Fibroblast of peridontal ligament (primary cell): ENCODE measurements at regions not wholly inside any gene's neighbourhood (a gene's known extent, or its start where the extent isn't known, plus 50 kb on each side); places are given as distances from the start of the nearest gene placed in this dataset.

ENCODE experiments used
- DNase-seq: peaks from one replicate; pipeline ENCODE4 v3.0.0-alpha.2; 2010; ENCODE audit errors: extremely low read depth

- no peak for DNase-seq
Measured at GRCh38 chr2:60158262-60158661, 395.2 kb downstream of the BCL11A start.

DNA sequence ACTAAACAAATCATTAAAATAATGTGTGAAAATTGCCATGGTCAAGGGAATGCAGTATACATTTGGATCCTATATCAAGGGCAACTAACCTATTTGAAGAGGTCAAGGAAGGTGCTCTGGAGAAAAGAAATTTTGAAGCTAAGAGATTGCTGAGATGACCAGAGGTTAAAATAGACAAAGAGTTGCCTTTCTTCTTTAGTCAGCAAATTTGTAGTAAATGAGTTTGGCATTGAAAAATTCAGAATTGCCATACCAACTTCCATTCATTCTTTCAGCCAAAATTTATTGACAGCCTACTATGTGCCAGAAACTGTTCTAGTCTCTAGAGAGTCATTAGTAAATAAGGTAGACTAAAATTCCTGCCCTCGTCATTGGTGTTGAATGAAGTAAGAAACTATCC is 396.2 kb downstream of the BCL11A start:
- no peak for DNase-seq

- no peak for DNase-seq
Measured at GRCh38 chr2:60154142-60154541, 399.3 kb downstream of the BCL11A start.

- DNase-seq: peak; percentile 5
Measured at GRCh38 chr2:60152226-60152833, 401.1 kb downstream of the BCL11A start.

DNA sequence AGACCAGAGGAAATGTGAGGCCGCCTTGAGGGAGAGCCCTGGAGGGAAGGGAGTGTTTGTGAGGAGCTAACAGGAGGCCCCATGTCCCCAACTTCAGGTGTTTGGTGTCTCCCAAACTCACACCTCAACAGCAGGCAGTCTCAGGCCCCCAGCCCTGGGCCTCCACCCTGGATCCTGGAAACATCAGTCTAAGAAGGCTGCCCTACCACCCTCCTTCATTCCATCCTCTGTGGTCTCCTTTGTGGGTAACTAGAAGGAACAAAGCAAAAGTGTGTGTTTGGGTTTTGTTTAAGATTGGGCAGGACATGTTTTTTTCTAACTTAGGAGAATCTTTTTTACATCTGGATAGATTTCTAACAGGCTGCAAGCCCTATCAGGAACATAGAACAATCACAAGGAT is 404.3 kb downstream of the BCL11A start:
- DNase-seq: no peak

- DNase-seq: no peak
Measured at GRCh38 chr2:60148716-60149115, 404.7 kb downstream of the BCL11A start.

- DNase-seq: no peak
Measured at GRCh38 chr2:60140185-60140584, 413.3 kb downstream of the BCL11A start.

DNA sequence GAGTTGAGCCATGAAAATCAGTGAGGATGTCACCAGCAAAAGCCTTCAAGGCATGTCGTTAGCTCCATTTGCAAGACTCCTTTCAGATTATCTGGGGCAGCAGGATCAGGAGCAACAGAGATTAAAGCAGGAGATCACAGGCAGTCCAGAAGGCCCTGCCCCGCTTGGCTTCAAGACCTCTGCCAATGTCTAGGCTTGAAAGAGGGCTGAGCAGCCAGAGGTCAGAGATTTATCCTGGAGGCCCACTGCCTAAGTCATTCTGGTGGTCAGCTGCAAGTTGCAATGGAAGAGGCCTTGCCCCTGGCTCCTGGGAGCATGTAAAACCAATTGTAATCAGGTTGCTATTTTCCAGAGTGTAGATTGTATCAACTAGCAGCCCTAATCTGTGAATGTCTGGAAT is 416.5 kb downstream of the BCL11A start:
- DNase-seq: no peak

DNA sequence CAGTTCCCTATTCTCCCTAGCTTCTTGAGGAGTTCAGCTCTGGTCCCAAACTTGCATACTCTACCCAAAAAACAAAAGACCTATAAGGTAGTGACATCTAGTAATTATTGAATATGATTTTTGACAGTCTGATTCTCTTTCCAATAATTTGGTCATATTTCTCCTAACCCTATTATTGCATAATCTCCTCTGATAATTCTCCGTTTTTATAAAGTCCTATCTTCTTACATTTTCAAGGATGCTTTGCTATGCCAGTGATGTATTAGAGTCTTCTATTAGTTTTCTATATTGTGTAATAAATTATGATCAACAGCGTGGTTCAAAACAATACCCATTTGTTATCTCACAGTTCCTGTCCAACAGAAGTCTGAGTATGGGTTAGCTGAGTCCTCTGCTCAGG is 426.3 kb downstream of the BCL11A start:
- no peak for DNase-seq

GRCh38 chr2:60125611-60126426 is 427.6 kb downstream of the BCL11A start:
- DNase-seq: no peak

DNA sequence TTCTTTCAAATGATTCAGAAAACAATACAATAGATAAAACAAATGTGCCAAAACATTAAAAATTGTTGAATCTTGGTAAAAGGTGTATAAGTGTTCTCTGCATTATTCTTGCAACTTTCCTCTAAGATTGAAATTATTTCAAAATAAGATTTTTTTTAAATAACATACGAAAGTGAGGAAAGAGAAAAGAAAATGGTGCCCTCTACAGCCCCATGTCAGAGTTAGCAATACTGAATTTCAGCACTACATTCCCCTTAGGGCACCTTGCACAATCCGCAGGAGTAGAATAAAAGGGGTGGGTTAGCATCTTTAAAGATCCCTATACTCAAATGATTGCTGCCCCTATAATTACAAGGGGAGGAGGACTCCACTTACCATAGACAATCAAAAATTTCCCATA is 433.7 kb downstream of the BCL11A start:
- no peak for DNase-seq

DNA sequence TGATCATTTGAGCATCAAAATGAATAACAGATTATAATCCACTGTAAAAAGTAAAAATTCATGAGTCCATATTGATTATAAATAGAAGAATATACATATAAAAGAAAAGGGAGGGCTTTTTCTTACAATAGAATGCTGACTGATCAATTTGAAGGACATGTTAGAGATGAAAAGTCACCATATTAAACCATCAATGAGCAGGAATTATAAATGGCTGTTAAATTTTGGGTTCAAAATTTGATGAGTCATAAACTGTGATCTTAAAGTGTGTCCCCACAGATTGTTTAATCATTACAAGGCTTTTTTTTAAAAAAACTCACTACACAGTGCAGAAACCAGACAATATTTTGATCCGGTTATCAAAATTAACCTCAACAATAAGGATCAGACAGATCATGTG is 434.5 kb downstream of the BCL11A start:
- no peak for DNase-seq

- DNase-seq: no peak
Measured at GRCh38 chr2:60118061-60118460, 435.4 kb downstream of the BCL11A start.

- no peak for DNase-seq
Measured at GRCh38 chr2:60116161-60116875, 437.1 kb downstream of the BCL11A start.

DNA sequence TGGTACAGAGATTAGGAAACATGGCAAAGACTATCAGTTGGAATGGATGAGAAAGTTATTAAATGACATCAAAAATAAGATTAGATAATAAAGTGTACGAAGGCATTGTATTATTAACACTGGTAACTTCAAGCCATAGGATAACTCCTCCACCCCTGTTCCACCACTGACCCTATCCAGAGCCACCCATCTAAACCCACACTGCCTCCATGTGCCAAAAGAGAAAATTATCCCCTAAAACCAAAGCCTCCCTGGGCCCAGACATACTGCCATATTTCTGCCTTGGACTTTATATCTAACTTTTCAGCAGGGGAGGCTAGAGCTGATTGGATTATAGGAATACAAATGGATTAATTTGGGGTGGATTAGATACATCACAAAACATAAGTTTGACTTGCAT is 443.7 kb downstream of the BCL11A start:
- no peak for DNase-seq

DNA sequence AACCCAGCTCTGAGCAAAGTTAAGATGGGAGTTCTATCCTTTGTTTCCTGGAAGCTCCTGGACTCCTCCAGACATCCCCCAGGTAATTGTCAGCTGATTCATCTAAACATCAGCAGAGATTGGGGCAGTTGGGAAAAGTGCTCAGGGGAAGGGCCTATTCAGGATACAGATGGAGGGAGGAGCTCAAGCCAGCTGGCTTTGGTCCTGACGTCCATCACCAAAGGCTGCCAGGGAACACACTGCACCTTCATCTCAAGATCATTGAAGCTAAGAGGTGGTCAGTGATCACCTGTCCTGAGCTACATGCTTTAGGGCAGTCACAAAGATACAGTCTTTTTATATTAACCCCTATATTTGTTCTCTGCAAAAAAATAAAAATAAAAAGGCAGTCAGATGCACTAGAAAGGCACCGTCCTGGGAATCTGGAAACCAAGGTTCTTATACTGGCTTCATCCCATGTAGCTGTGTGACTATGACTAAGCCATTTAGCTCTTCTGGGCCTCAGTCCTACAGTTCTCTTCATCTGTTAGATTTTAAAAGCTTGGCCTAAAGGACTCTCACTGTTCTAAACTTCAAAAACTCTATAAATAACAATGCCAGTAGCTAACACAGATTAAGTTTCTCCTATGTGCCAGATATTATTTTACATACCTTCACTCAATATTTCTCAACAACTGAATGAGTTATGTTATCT is 446.5 kb downstream of the BCL11A start:
- no peak for DNase-seq

DNA sequence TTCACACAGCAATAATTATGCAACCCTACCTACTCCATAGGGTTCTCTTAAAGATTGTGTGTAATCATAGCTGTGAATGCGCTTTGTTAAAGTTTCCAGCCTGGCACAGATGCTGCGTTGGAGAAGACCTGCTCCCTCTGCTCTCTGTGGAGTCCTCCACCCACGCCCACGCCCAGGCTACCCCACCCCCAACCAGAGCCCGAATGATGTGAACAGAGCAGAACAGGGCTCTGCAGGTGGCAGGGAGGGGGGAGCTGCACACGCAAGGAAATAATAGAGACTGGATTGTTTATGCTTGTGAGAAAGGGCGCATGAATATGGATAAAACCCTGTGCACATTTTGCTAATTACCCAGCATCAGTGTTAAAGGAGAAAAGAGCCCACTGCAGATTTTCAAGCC is 447.5 kb downstream of the BCL11A start:
- DNase-seq: no peak

DNA sequence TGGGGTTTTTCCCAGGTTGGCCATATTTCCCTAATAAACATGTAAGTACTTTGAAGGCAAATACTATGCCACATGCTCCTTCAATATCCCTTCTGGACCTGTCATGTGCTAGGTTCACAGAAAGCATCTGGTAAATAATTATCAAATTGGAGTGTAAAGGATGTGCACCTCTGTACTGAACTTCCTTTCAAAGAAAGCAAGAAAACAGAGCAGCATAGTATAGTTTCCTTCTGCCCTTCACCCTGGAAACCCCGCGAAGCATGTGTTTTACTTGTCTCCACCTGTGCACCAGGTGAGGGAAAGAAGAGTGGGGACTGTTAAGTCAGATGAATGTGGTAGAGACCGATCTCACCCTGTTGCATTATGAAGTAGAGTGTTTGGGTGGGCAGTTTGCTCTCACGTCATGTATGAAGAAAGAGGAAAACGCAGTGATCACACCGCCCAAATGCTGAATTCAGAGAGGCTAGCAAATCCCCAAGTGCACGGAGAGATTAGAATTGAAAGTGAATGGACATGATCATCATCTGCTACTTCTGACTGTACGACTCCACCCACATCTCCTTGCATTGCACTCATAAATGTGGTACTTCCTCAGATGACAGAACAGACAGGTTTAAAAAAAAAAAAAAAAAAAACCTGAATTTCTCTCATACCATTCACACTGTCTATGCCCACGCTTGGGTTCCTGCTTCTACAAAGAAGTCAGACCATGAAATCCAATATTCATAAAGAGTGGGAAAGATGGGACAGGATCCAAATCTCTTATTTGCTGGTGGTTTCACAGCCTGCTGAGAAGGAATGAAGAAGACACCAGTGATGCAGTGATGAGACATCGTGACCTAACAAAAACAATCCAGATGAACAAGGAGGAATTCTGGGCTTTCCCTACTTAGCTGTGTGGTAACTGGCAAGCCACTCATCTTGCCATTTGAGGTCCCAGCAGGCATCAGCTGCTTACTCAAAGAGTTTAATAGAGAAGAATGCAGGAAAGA is 448.6 kb downstream of the BCL11A start:
- no peak for DNase-seq

- DNase-seq: no peak
Measured at GRCh38 chr2:60100034-60100433, 453.4 kb downstream of the BCL11A start.

DNA sequence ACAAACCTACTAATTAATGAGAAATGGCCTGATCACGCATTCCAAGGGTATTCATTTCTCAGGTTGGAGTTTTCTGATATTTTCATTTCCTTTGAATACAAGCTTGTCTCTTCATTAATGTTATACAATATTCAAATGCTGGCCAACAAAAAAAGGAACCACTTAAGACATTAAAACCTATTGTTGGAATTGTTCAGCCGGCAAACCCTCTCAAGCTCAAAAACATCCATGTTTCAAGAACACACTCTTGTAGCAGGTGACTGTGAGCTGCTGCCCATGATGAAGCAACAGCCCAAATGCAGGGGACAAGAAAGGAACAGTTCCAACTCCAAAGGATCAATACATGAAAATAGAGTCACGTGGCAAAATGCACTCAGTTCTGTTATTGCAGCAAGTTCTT is 454.5 kb downstream of the BCL11A start:
- no peak for DNase-seq

- DNase-seq: no peak
Measured at GRCh38 chr2:60097298-60097697, 456.2 kb downstream of the BCL11A start.
